VCaP (cell line): ENCODE measurements at regions not wholly inside any gene's neighbourhood (a gene's known extent, or its start where the extent isn't known, plus 50 kb on each side); places are given as distances from the start of the nearest gene placed in this dataset.
"Not testable (repeated sequence)": the region's sequence is repeated elsewhere in the genome, so short reads cannot be mapped to it uniquely, and the experiment has no call there.

ENCODE experiments used
- H3K27ac ChIP-seq: fragments of 450-650 bp; 2 replicates; pipeline ENCODE4 v1.5.1; 2017
- TF ChIP-seq, protein P1 (sequence below): fragments of 450-650 bp; conservative IDR thresholded peaks from 2 replicates; pipeline ENCODE4 v1.5.1; 2017; ENCODE audit warnings: mild to moderate bottlenecking, moderate library complexity

DNA sequence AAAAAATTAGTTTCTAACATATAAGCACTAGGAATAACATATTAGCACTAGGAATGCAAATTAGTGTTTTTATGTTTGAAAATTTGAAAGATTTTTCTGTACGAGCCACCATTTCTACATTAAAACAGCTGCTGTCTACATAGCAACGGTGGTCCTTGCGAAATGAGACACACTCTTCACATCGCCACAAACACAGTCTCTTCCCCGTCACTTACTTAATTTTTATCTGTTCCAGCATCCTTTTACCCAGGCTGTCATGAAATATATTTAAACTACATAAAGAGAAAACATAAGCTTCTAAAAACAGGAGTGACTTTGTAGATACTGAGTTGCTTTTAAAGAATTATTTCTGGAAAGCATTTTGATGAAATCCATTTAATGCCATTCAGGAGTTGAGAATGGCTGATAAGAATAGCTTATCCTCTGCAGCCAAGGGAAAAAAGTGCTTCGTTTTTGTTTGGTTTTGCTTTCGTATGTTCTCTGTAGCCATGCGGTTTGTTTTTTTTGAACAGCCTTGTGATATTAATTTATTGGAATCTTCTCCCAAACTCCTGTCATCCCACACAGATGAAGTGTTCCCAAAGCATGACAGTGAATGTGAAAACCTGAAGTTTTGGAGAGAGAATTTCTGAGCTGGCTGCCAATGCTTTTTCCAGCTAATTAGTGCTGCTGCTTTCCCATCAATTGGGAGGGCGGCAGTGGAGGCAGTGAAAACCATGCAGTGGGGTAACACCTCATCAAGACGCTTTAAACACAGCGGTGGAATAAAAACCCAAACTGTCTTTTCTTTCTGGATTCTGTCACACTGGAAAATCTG is 603.7 kb upstream of the ADARB2 start:
- no peak overlapping the region for H3K27ac ChIP-seq
- TF ChIP-seq, protein P1, sequence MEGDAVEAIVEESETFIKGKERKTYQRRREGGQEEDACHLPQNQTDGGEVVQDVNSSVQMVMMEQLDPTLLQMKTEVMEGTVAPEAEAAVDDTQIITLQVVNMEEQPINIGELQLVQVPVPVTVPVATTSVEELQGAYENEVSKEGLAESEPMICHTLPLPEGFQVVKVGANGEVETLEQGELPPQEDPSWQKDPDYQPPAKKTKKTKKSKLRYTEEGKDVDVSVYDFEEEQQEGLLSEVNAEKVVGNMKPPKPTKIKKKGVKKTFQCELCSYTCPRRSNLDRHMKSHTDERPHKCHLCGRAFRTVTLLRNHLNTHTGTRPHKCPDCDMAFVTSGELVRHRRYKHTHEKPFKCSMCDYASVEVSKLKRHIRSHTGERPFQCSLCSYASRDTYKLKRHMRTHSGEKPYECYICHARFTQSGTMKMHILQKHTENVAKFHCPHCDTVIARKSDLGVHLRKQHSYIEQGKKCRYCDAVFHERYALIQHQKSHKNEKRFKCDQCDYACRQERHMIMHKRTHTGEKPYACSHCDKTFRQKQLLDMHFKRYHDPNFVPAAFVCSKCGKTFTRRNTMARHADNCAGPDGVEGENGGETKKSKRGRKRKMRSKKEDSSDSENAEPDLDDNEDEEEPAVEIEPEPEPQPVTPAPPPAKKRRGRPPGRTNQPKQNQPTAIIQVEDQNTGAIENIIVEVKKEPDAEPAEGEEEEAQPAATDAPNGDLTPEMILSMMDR: no peak

DNA sequence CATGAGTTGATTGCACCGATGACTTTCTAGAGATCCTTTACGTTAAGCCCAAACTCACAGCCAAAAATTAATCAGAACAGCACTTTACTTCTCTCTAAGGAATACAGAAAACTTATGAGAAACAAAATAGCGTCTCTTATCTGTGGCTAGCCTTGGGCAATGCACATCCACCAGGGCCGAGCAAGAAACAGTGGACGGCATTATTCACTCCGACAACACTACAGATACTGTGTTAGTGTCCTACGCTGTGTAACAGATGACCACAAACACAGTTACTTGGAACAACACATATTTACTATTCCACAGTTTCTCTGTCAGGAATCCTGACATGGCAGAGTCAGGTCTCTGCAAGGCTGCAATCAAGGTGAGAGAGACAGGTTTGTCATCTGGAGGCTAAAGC is 598.3 kb upstream of the ADARB2 start:
- TF ChIP-seq, protein P1: no peak
- no peak overlapping the region for H3K27ac ChIP-seq

DNA sequence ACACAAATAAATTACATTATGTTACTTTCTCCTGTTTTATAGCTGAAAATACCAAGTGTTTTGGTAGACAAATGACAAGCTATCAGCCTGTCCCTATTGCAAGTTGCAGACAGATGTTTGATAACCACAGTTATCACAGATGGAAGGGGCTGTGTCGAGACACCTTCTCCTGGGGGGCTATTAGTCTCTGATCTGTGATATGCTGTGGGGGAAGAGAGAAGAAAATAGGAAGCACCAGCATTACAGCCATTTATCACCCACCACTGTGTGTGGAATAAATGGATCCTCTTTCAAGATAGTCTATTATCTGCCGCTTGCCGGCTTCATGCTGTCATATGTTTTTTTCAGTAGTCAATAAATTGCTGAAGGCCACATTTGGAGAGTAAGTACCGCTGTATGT is 597.2 kb upstream of the ADARB2 start:
- no peak overlapping the region for H3K27ac ChIP-seq
- TF ChIP-seq, protein P1: no peak

DNA sequence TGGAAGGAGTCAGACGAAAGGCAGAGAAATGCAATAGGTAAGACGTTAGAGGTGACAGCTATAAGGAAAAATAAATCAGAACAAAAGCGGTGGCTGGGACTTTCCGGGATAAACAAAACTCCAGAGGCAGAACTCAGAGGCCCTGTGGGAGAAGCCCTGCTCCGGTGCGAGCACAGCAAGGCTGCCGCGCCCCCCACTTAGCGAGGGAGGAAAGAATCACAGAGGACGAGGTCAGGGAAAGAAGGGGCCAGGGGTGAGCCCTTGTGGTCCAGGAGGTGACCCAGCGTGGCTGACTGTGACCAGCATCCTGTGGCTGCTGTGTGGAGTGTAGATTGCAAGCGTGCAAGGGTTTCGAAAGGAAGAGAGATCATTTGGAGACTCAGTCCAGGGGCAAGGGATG is 591.8 kb upstream of the ADARB2 start:
- no peak overlapping the region for H3K27ac ChIP-seq
- TF ChIP-seq, protein P1: no peak

DNA sequence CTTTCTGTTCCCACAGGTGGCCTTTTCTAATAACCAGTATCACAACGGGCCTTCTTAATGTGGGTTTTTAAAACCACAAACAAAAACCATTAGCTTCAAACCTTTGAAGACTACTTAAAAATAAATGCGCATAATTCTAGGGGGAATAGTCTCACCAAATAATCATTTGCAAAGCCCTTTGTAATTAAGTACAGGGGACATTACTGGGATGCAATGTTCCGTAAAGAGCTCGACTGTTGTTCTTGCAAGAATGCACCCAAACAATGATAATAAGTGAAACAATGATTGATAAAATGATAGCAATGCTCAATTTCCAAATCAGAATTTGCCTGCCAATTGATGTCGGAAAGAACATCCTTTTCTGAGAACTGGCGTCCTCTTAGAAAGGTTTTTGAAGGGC is 589.1 kb upstream of the ADARB2 start:
- no peak overlapping the region for H3K27ac ChIP-seq
- TF ChIP-seq, protein P1: no peak

DNA sequence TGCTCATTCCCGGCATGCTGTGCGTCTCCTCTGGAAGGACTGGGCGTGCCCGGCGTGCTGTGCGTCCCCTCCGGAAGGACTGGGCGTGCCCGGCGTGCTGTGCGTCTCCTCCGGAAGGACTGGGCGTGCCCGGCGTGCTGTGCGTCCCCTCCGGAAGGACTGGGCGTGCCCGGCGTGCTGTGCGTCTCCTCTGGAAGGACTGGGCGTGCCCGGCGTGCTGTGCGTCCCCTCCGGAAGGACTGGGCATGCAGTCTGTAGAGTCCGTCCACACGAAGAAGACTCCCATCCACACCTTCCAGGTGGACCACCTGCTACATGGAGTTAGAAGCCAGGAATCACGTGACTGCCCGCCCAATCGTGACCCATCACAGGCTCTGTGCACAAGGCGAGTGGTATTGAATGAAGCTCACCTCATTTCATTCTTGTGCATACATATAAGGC is 577.7 kb upstream of the ADARB2 start:
- H3K27ac ChIP-seq: not testable (repeated sequence)

DNA sequence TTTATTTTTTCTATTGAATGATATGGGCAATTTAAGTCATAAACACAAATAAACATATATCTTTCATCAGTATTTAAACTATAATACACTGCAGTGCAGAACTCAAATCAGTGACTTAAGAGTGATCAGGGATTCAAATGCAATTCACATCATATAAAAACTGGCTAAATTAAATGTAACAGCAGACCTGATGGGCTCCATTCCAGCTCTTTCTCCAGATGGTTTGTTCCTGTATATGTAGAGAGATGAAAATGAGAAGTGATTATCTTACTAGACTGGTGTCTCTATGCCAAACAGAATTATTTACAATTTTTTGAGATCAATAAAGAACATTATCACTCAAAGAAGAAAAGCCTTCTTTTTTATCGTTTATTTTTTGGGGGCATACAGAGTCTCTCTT is 568.8 kb upstream of the ADARB2 start:
- H3K27ac ChIP-seq: no peak overlapping the region
- TF ChIP-seq, protein P1: no peak

DNA sequence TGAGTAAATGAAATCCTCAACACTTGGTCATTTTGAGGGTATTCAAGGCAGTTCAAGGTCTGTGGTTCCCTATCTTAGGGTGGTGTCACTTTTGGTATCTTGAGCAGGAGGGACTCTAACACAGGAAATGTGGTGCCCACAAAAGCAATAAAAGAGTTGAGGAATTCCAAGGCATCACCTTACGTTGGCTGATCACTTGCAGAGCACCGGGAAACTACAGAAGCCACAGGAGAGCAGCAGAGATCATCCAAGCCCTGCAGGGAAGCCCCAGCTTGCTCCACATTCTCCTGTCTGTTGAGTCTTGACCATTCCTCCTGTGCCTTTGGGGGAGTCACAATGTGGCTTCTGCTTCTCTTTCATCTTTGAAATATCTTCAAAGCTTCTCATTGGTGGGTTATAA is 565.8 kb upstream of the ADARB2 start:
- TF ChIP-seq, protein P1: no peak
- H3K27ac ChIP-seq: no peak overlapping the region
